ENCODE measurements at regions not wholly inside any gene's neighbourhood (a gene's known extent, or its start where the extent isn't known, plus 50 kb on each side); places are given as distances from the start of the nearest gene placed in this dataset.

GRCh38 chr12:118742431-118742830 is 238.9 kb upstream of the SRRM4 start:
- TF ChIP-seq SIN3A (IDR thresholded peaks at IDR 0.05; ENCODE audit: borderline replicate concordance in 2 of 2, control insufficient read depth in 1 of 2, low read depth in 2 of 2, low read length in 2 of 2): no peak
- TF ChIP-seq YY1 (IDR thresholded peaks at IDR 0.05; ENCODE audit: borderline replicate concordance in 1 of 3, control insufficient read depth in 1 of 3, extremely low read depth in 1 of 3, insufficient read depth in 3 of 3, insufficient read length in 1 of 3, insufficient replicate concordance in 2 of 3, low read depth in 1 of 3, low read length in 2 of 3): no peak
- no peak for TF ChIP-seq DDX20 (tag; IDR thresholded peaks at IDR 0.05; ENCODE audit: low read depth)
- TF ChIP-seq MAFF (IDR thresholded peaks at IDR 0.05; ENCODE audit: low read length): no peak
- TF ChIP-seq TBP (optimal IDR thresholded peaks at IDR 0.05; ENCODE audit: low read depth, low read length): no peak
- no peak for TF ChIP-seq RAD21 (CRISPR knock-in tag; conservative IDR thresholded peaks at IDR 0.05 in 1 of 2, IDR thresholded peaks at IDR 0.05 in 1 of 2)
- TF ChIP-seq RBFOX2 (IDR thresholded peaks at IDR 0.05; ENCODE audit: low read depth, low read length): no peak
- TF ChIP-seq MAFK (IDR thresholded peaks at IDR 0.05; ENCODE audit: low read length): no peak
- TF ChIP-seq EP300 (IDR thresholded peaks at IDR 0.05; ENCODE audit: low read length): no peak
- no peak for TF ChIP-seq POLR2A (conservative IDR thresholded peaks at IDR 0.05)
- no peak for TF ChIP-seq JUNB (CRISPR knock-in tag; conservative IDR thresholded peaks at IDR 0.05)
- TF ChIP-seq SAP30 (IDR thresholded peaks at IDR 0.05; ENCODE audit: borderline replicate concordance, insufficient read depth, low read depth, low read length, poor library complexity, severe bottlenecking): no peak
